GM12878 (cell line): ENCODE measurements at regions not wholly inside any gene's neighbourhood (a gene's known extent, or its start where the extent isn't known, plus 50 kb on each side); places are given as distances from the start of the nearest gene placed in this dataset.
A peak's percentile ranks its signal among the peaks of the same experiment; 100 is the strongest.
"Not testable (repeated sequence)": the region's sequence is repeated elsewhere in the genome, so short reads cannot be mapped to it uniquely, and the experiment has no call there.

Experiments used
- ATAC-seq: fragments of 200-7000 bp; cut with Tn5 transposase; 3 replicates; pipeline ENCODE4 v1.9.1; 2020; ENCODE audit warnings: mild to moderate bottlenecking, moderate library complexity
- BruUV-seq: library from RNA; stranded (reverse); fragments of 400-500 nt; replicated peaks from 2 replicates; lab custom pipeline; 2021; lab: Mats Ljungman, UMichigan
- CTCF ChIA-PET: fragments of 300-600 bp; sonication (Branson Sonifier 250); formaldehyde crosslinking; extraction: SDS; loops from one replicate; lab custom pipeline; 2021; ENCODE audit warnings: inconsistent platforms; lab: Yijun Ruan, JAX
- POLR2A ChIA-PET: fragments of 350-600 bp; formaldehyde crosslinking; extraction: SDS; loops from one replicate; lab custom pipeline; 2021; ENCODE audit warnings: inconsistent platforms; lab: Charles Lee
- RAD21 ChIA-PET: fragments of 300-600 bp; sonication (Branson Sonifier 250); formaldehyde crosslinking; loops from one replicate; lab custom pipeline; 2023; ENCODE audit warnings: antibody characterized with exemption; ENCODE audit not compliant: unreplicated experiment; lab: Charles Lee
- SMC1A ChIA-PET: fragments of 300-600 bp; sonication (Branson Sonifier 250); formaldehyde crosslinking; loops from one replicate; lab custom pipeline; 2023; ENCODE audit not compliant: unreplicated experiment, uncharacterized antibody; lab: Charles Lee
- DNase-seq: peaks from one replicate; pipeline ENCODE4 v3.0.0-alpha.2; 2011; ENCODE audit warnings: low read depth, low spot score
- FAIRE-seq: peaks from 3 replicates; lab custom pipeline; 2011; peaks lifted over from hg19 to GRCh38; lab: Jason Lieb, UNC
- H2AFZ ChIP-seq: 2 replicates; pipeline ENCODE4 v1.6.0; 2011; ENCODE audit warnings: low read depth, low read length, control low read depth; ENCODE audit not compliant: control insufficient read depth
- H3K27ac ChIP-seq: 2 replicates; pipeline ENCODE4 v1.5.1; 2011; ENCODE audit warnings: control low read depth; ENCODE audit not compliant: control insufficient read depth, insufficient read depth
- H3K27me3 ChIP-seq, 2 experiments: replicated peaks in 1 of 2; 2 replicates each; pipeline versions ENCODE4 v1.6.0 to v1.6.1; 2011; ENCODE audit warnings: low read length in 1 of 2; ENCODE audit not compliant: control insufficient read depth in 2 of 2, insufficient read depth in 2 of 2
- H3K36me3 ChIP-seq, 2 experiments: 2 replicates each; pipeline ENCODE4 v1.5.1; 2011; ENCODE audit warnings: low read length in 1 of 2; ENCODE audit not compliant: control insufficient read depth in 2 of 2, insufficient read depth in 2 of 2
- H3K4me1 ChIP-seq: 2 replicates; pipeline ENCODE4 v1.6.1; 2011; ENCODE audit warnings: mild to moderate bottlenecking, low read length, moderate library complexity, mixed read lengths; ENCODE audit not compliant: control insufficient read depth, insufficient read depth
- H3K4me2 ChIP-seq: 2 replicates; pipeline ENCODE4 v1.6.0; 2011; ENCODE audit warnings: control low read depth; ENCODE audit not compliant: control insufficient read depth, insufficient read depth
- H3K4me3 ChIP-seq: fragments of 200-600 bp; sonication (generic); 2 replicates; pipeline ENCODE4 v1.5.1; 2016
- H3K79me2 ChIP-seq: 2 replicates; pipeline ENCODE4 v1.6.0; 2011; ENCODE audit warnings: low read length; ENCODE audit not compliant: control insufficient read depth, insufficient read depth
- H3K9ac ChIP-seq: 2 replicates; pipeline ENCODE4 v1.8.0; 2011; ENCODE audit warnings: low read length, control low read depth, mixed read lengths; ENCODE audit not compliant: control insufficient read depth, insufficient read depth
- H3K9me3 ChIP-seq: replicated peaks from 3 replicates; pipeline ENCODE4 v1.5.1; 2011; ENCODE audit warnings: mild to moderate bottlenecking, low read length; ENCODE audit not compliant: control insufficient read depth, insufficient read depth
- H4K20me1 ChIP-seq: 2 replicates; pipeline ENCODE4 v1.6.0; 2011; ENCODE audit not compliant: control insufficient read depth, insufficient read depth
- BRCA1 ChIP-seq: IDR thresholded peaks from 2 replicates; pipeline ENCODE4 v1.6.1; 2011; ENCODE audit warnings: low read depth, low read length, improper control_type of control experiment
- CBFB ChIP-seq: IDR thresholded peaks from 2 replicates; pipeline ENCODE4 v1.6.1; 2016; ENCODE audit warnings: antibody characterized with exemption, low read depth
- CHD4 ChIP-seq: fragments of 200-600 bp; sonication (generic); IDR thresholded peaks from 2 replicates; pipeline ENCODE4 v1.6.1; 2016; ENCODE audit warnings: mild to moderate bottlenecking
- NFXL1 ChIP-seq: fragments of 450-650 bp; IDR thresholded peaks from 2 replicates; pipeline ENCODE4 v1.6.1; 2017; ENCODE audit warnings: antibody characterized with exemption, mild to moderate bottlenecking, borderline replicate concordance
- PML ChIP-seq: IDR thresholded peaks from 2 replicates; pipeline ENCODE4 v1.6.1; 2012; ENCODE audit warnings: low read length, inconsistent platforms
- RUNX3 ChIP-seq: IDR thresholded peaks from 2 replicates; pipeline ENCODE4 v1.6.1; 2012; ENCODE audit warnings: low read length, inconsistent platforms
- SIX5 ChIP-seq: IDR thresholded peaks from 2 replicates; pipeline ENCODE4 v1.6.1; 2011; ENCODE audit warnings: mild to moderate bottlenecking, low read depth, low read length, moderate library complexity; ENCODE audit not compliant: severe bottlenecking
- SP1 ChIP-seq: IDR thresholded peaks from one replicate; pipeline ENCODE4 v1.6.1; 2011; ENCODE audit warnings: low read depth, low read length
- whole genome bisulfite sequencing: methylation state at CpG from one replicate; pipeline ENCODE4 v1.1.6; 2016; ENCODE audit warnings: low lambda C conversion rate; ENCODE audit not compliant: insufficient replicate concordance, insufficient coverage; ENCODE audit errors: missing lambda C conversion rate; 5-methylcytosine and 5-hydroxymethylcytosine counted together
- in situ Hi-C: fragments of 300-500 bp; cut with MboI; formaldehyde crosslinking; loops from 9 replicates; pipeline ENCODE4 v1.14.3; 2018; ENCODE audit warnings: mixed read lengths
- intact Hi-C: fragments of 100-400 bp; cut with micrococcal nuclease; formaldehyde crosslinking; loops from one replicate; pipeline ENCODE4 v1.14.2; 2022; ENCODE audit not compliant: unreplicated experiment
- TF ChIP-seq, protein P1 (sequence below): IDR thresholded peaks from 2 replicates; pipeline ENCODE4 v1.6.1; 2011; ENCODE audit warnings: mild to moderate bottlenecking, low read depth, low read length, moderate library complexity; ENCODE audit not compliant: insufficient replicate concordance
- TF ChIP-seq, protein P2 (sequence below): IDR thresholded peaks from 2 replicates; pipeline ENCODE4 v1.6.1; 2012; ENCODE audit warnings: low read depth, low read length, improper control_type of control experiment
- TF ChIP-seq, protein P3 (sequence below): IDR thresholded peaks from 2 replicates; pipeline ENCODE4 v1.6.1; 2011; ENCODE audit warnings: borderline replicate concordance, low read depth, mild to moderate bottlenecking, moderate library complexity, mixed read lengths, low read length; ENCODE audit not compliant: insufficient read depth; ENCODE audit errors: extremely low read length

DNA sequence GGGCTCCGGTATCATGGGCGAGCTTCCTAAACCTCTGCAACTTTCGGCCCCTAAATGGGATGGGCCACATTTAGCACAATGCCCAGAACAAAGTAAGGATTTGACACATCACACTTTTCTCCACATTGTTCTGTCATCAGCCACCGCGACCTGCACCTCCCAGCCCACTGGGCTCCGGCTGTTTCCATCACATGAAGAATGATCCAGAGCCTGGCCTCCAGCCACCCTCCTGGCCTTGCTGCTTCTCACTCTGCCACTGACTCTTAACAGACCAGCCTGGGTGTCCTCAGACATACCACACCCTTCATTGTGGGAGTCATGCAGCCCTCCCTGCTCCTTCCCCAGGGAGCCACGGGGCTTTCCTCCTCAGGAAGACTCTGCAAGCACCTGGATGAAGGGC is 113.7 kb downstream of the IGLL1 start (continued):
- no peak for TF ChIP-seq NFXL1
- no peak for TF ChIP-seq SP1
- TF ChIP-seq BRCA1 = no peak
- no peak for TF ChIP-seq CHD4
- TF ChIP-seq, protein P1, sequence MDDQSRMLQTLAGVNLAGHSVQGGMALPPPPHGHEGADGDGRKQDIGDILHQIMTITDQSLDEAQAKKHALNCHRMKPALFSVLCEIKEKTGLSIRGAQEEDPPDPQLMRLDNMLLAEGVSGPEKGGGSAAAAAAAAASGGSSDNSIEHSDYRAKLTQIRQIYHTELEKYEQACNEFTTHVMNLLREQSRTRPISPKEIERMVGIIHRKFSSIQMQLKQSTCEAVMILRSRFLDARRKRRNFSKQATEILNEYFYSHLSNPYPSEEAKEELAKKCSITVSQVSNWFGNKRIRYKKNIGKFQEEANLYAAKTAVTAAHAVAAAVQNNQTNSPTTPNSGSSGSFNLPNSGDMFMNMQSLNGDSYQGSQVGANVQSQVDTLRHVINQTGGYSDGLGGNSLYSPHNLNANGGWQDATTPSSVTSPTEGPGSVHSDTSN = no peak
- TF ChIP-seq, protein P2, sequence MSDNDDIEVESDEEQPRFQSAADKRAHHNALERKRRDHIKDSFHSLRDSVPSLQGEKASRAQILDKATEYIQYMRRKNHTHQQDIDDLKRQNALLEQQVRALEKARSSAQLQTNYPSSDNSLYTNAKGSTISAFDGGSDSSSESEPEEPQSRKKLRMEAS = no peak
- TF ChIP-seq RUNX3 = no peak
- TF ChIP-seq, protein P3, sequence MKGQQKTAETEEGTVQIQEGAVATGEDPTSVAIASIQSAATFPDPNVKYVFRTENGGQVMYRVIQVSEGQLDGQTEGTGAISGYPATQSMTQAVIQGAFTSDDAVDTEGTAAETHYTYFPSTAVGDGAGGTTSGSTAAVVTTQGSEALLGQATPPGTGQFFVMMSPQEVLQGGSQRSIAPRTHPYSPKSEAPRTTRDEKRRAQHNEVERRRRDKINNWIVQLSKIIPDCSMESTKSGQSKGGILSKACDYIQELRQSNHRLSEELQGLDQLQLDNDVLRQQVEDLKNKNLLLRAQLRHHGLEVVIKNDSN = no peak
- no peak for TF ChIP-seq CBFB
- no peak for TF ChIP-seq SIX5
- no peak for TF ChIP-seq PML

DNA sequence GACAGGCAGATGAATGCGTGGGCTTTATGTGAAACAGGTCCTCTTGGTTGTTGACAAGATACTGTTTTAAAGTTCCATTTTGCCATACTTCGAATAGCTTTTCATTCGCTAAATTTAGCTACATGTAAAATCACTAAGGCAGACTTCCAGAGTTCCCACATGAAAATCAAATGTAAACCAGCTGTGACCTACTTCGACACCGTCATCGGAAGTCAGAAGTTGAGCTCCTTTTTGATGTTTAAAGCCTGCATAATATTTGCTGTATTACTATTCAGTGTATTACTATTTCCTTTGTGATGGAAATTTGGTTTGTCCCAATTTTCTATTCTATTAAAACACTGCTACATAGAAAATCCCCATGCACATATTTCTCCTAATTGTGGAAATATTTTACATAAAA is 115.3 kb downstream of the IGLL1 start:
- H4K20me1 ChIP-seq, SMC1A ChIA-PET, H3K79me2 ChIP-seq, H3K4me1 ChIP-seq, RAD21 ChIA-PET, POLR2A ChIA-PET, H3K4me2 ChIP-seq, FAIRE-seq, H3K9ac ChIP-seq, H2AFZ ChIP-seq, H3K27me3 ChIP-seq, H3K4me3 ChIP-seq, intact Hi-C loops, H3K36me3 ChIP-seq, DNase-seq, in situ Hi-C loops, ATAC-seq, BruUV-seq, CTCF ChIA-PET, H3K9me3 ChIP-seq, H3K27ac ChIP-seq: not testable (repeated sequence)
- WGBS = 71% methylated on average over 5 of the region's 6 CpGs

DNA sequence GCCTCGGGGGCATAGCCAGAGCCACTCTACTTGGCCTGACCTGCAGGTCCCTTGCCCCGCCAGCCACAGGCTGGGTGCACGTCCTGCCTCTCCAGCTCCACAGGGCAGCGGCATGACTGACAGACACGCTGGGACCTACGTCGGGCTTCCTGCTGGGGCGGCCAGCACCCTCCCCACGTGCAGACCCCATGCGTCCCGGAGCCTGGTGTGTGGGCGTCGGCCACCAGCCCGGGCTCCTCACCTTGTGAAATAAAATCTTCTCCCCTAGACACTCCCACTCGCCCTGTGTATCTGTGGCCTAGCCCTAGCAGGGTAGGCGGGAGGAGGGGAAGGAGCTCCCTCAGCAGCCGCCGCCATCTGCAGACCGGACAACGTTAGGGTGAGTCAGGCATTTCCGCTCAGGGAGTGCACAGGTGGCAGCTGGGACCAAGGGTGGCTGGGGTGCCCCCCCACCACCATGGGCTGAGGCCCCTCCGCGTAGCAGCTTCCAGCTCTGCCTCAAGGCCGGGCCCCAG is 119.5 kb downstream of the IGLL1 start:
- CTCF ChIA-PET, in situ Hi-C loops, SMC1A ChIA-PET: not testable (repeated sequence)

More for the DNA sequence above, 119.5 kb downstream of the IGLL1 start:
- H3K9me3 ChIP-seq, DNase-seq, H3K27ac ChIP-seq, H3K27me3 ChIP-seq, BruUV-seq, H4K20me1 ChIP-seq, POLR2A ChIA-PET, FAIRE-seq, RAD21 ChIA-PET, H3K79me2 ChIP-seq, H3K9ac ChIP-seq, H3K4me1 ChIP-seq, H3K4me2 ChIP-seq, H2AFZ ChIP-seq, H3K4me3 ChIP-seq, H3K36me3 ChIP-seq, intact Hi-C loops: not testable (repeated sequence)
- WGBS = 16% methylated on average over 24 of the region's 24 CpGs
- ATAC-seq = peak; percentile 57; the same call in 2 of the 3 replicates
